H9 (cell line): ENCODE measurements at regions not wholly inside any gene's neighbourhood (a gene's known extent, or its start where the extent isn't known, plus 50 kb on each side); places are given as distances from the start of the nearest gene placed in this dataset.

Source experiments
- DNase-seq: peaks from one replicate; pipeline ENCODE4 v3.0.0-alpha.2; 2017
- H2AFZ ChIP-seq: one replicate; pipeline ENCODE4 v1.6.1; 2013; ENCODE audit warnings: mild to moderate bottlenecking, low read length, control low read depth, moderate library complexity
- H2AK5ac ChIP-seq: 2 replicates; pipeline ENCODE4 v1.6.1; 2013; ENCODE audit warnings: low read length, control low read depth, mixed read lengths; ENCODE audit not compliant: insufficient read length
- H2BK120ac ChIP-seq: one replicate; pipeline ENCODE4 v1.6.1; 2013; ENCODE audit warnings: low read depth, mild to moderate bottlenecking, low read length, control low read depth, inconsistent platforms; ENCODE audit not compliant: poor library complexity, severe bottlenecking
- H2BK12ac ChIP-seq: 2 replicates; pipeline ENCODE4 v1.6.1; 2013; ENCODE audit warnings: low read length, control low read depth, mixed read lengths, low read depth; ENCODE audit not compliant: insufficient read length
- H2BK15ac ChIP-seq: 2 replicates; pipeline ENCODE4 v1.6.1; 2013; ENCODE audit warnings: low read depth, low read length, control low read depth
- H2BK20ac ChIP-seq: one replicate; pipeline ENCODE4 v1.6.1; 2013; ENCODE audit warnings: low read depth, mild to moderate bottlenecking, low read length, control low read depth, inconsistent platforms; ENCODE audit not compliant: poor library complexity, severe bottlenecking
- H2BK5ac ChIP-seq: 2 replicates; pipeline ENCODE4 v1.6.1; 2013; ENCODE audit warnings: low read length, control low read depth, mixed read lengths; ENCODE audit not compliant: insufficient read length
- H3K14ac ChIP-seq: 2 replicates; pipeline ENCODE4 v1.6.1; 2013; ENCODE audit warnings: low read length, control low read depth; ENCODE audit not compliant: insufficient read depth
- H3K18ac ChIP-seq: 2 replicates; pipeline ENCODE4 v1.6.1; 2013; ENCODE audit warnings: low read depth, mild to moderate bottlenecking, mixed read lengths, low read length, control low read depth; ENCODE audit not compliant: insufficient read length
- H3K23ac ChIP-seq: 2 replicates; pipeline ENCODE4 v1.6.1; 2013; ENCODE audit warnings: low read length, control low read depth, mixed read lengths, low read depth; ENCODE audit not compliant: insufficient read length
- H3K23me2 ChIP-seq: 2 replicates; pipeline ENCODE4 v1.6.1; 2013; ENCODE audit warnings: low read depth, mild to moderate bottlenecking, mixed read lengths, low read length, control low read depth; ENCODE audit not compliant: insufficient read length, poor library complexity, severe bottlenecking
- H3K27ac ChIP-seq: 2 replicates; pipeline ENCODE4 v1.5.1; 2013; ENCODE audit warnings: low read length, control low read depth, mixed read lengths, low read depth; ENCODE audit not compliant: insufficient read length
- H3K27me3 ChIP-seq: 2 replicates; pipeline ENCODE4 v1.6.1; 2013; ENCODE audit warnings: low read length, control low read depth, inconsistent platforms; ENCODE audit not compliant: insufficient read depth
- H3K4ac ChIP-seq: 2 replicates; pipeline ENCODE4 v1.6.1; 2013; ENCODE audit warnings: low read depth, mild to moderate bottlenecking, control low read depth, inconsistent platforms, low read length, moderate library complexity
- H3K4me1 ChIP-seq: 2 replicates; pipeline ENCODE4 v1.6.1; 2013; ENCODE audit warnings: low read length, control low read depth, inconsistent platforms; ENCODE audit not compliant: insufficient read depth
- H3K4me2 ChIP-seq: 2 replicates; pipeline ENCODE4 v1.6.1; 2013; ENCODE audit warnings: low read length, control low read depth, mixed read lengths; ENCODE audit not compliant: insufficient read length, insufficient read depth
- H3K56ac ChIP-seq: 2 replicates; pipeline ENCODE4 v1.6.1; 2013; ENCODE audit warnings: low read depth, mild to moderate bottlenecking, mixed read lengths, low read length, control low read depth; ENCODE audit not compliant: insufficient read length
- H3K79me1 ChIP-seq: 2 replicates; pipeline ENCODE4 v1.6.1; 2013; ENCODE audit warnings: low read depth, mild to moderate bottlenecking, moderate library complexity, low read length, control low read depth, inconsistent platforms; ENCODE audit not compliant: insufficient read depth, poor library complexity, severe bottlenecking
- H3K79me2 ChIP-seq: 2 replicates; pipeline ENCODE4 v1.6.1; 2013; ENCODE audit warnings: low read length, control low read depth, inconsistent platforms; ENCODE audit not compliant: insufficient read depth
- H3K9ac ChIP-seq: 2 replicates; pipeline ENCODE4 v1.6.1; 2013; ENCODE audit warnings: low read length, control low read depth, mixed read lengths; ENCODE audit not compliant: insufficient read length; ENCODE audit errors: extremely low read depth
- H3K9me3 ChIP-seq: one replicate; pipeline ENCODE4 v1.6.1; 2013; ENCODE audit warnings: low read depth, low read length, inconsistent platforms; ENCODE audit not compliant: control insufficient read depth
- H3T11ph ChIP-seq: one replicate; pipeline ENCODE4 v1.6.1; 2013; ENCODE audit warnings: mild to moderate bottlenecking, low read length, control low read depth, inconsistent platforms
- H4K20me1 ChIP-seq: one replicate; pipeline ENCODE4 v1.6.1; 2013; ENCODE audit not compliant: control insufficient read depth, insufficient read length, insufficient read depth
- H4K5ac ChIP-seq: 2 replicates; pipeline ENCODE4 v1.6.1; 2013; ENCODE audit warnings: low read depth, mild to moderate bottlenecking, mixed read lengths, low read length, control low read depth; ENCODE audit not compliant: insufficient read length
- H4K8ac ChIP-seq: replicated peaks from 2 replicates; pipeline ENCODE4 v1.6.1; 2013; ENCODE audit warnings: low read length, control low read depth, mixed read lengths, low read depth; ENCODE audit not compliant: insufficient read length
- H4K91ac ChIP-seq: 2 replicates; pipeline ENCODE4 v1.6.1; 2013; ENCODE audit warnings: low read depth, mild to moderate bottlenecking, moderate library complexity, mixed read lengths, low read length, control low read depth; ENCODE audit not compliant: insufficient read length
- H3K27ac Mint-ChIP-seq, 3 experiments: 2 replicates in 2 of 3; 3 replicates in 1 of 3; pipeline ENCODE4 v1.8.0; 2020 to 2021; ENCODE audit warnings: mixed read lengths in 3 of 3, mild to moderate bottlenecking in 1 of 3, moderate library complexity in 1 of 3
- H3K27me3 Mint-ChIP-seq: 2 replicates; pipeline ENCODE4 v1.8.0; 2021; ENCODE audit warnings: low read depth, mild to moderate bottlenecking, moderate library complexity, mixed read lengths
- H3K36me3 Mint-ChIP-seq, 3 experiments: 2 replicates in 2 of 3; 3 replicates in 1 of 3; pipeline ENCODE4 v1.8.0; 2020 to 2021; ENCODE audit warnings: low read depth in 3 of 3, mixed read lengths in 3 of 3; ENCODE audit not compliant: insufficient read depth in 1 of 3
- H3K4me1 Mint-ChIP-seq, 2 experiments: 2 replicates each; pipeline ENCODE4 v1.8.0; 2020; ENCODE audit warnings: mixed read lengths in 2 of 2
- H3K4me3 Mint-ChIP-seq, 2 experiments: 2 replicates in 1 of 2; 3 replicates in 1 of 2; pipeline ENCODE4 v1.8.0; 2020 to 2021; ENCODE audit warnings: mild to moderate bottlenecking in 2 of 2, mixed read lengths in 2 of 2, moderate library complexity in 1 of 2
- H3K9me3 Mint-ChIP-seq, 2 experiments: 2 replicates in 1 of 2; 3 replicates in 1 of 2; pipeline ENCODE4 v1.8.0; 2020; ENCODE audit warnings: mild to moderate bottlenecking in 2 of 2, mixed read lengths in 2 of 2, moderate library complexity in 1 of 2
- CTCF ChIP-seq: fragments of 200-600 bp; sonication (generic); conservative IDR thresholded peaks from 3 replicates; pipeline ENCODE4 v1.8.0; 2021; ENCODE audit warnings: antibody characterized with exemption, mild to moderate bottlenecking
- WGBS: extraction: QIAGEN DNeasy Blood & Tissue Kit; methylation state at CpG from one replicate; pipeline ENCODE4 v1.1.7; 2013; ENCODE audit warnings: missing lambda C conversion rate, low lambda C conversion rate, mixed read lengths; ENCODE audit not compliant: insufficient read length; ENCODE audit errors: extremely low coverage; 5-methylcytosine and 5-hydroxymethylcytosine counted together

- Histone ChIP-seq H2BK20ac (no peak overlapping the region), H2BK12ac (no peak overlapping the region), H4K20me1 (no peaks in the 10 kb centered on the region), H3K23ac (no peak overlapping the region), H3K27ac (no peak overlapping the region), H3K9ac (no peak overlapping the region), H2BK15ac (no peak overlapping the region), H2BK5ac (no peak overlapping the region), H3T11ph (no peak overlapping the region), H3K18ac (no peak overlapping the region), H3K79me2 (no peaks in the 10 kb centered on the region), H2AFZ (no peak overlapping the region), H2AK5ac (no peak overlapping the region), H3K4me1 (0 out of 2 replicates have a peak, but pooled peaks cover 3% of the 10 kb centered on the region), H3K56ac (no peak overlapping the region), H3K4me2 (no peak overlapping the region), H4K8ac (no peak overlapping the region), H3K4ac (no peak overlapping the region), H3K23me2 (no peaks in the 10 kb centered on the region), H4K91ac (no peak overlapping the region), H3K27me3 (no peaks in the 10 kb centered on the region), H4K5ac (no peak overlapping the region), H3K9me3 (no peaks in the 10 kb centered on the region), H3K14ac (no peak overlapping the region), H2BK120ac (no peak overlapping the region), H3K79me1 (no peaks in the 10 kb centered on the region)
- no peaks in the 10 kb centered on the region for H3K9me3 Mint-ChIP-seq
- no peaks in the 10 kb centered on the region for H3K36me3 Mint-ChIP-seq
- no peak overlapping the region for H3K27ac Mint-ChIP-seq
- H3K27me3 Mint-ChIP-seq, result peaks cover 20% of the 10 kb centered on the region
- no CpG with 5 or more reads among the region's 1 CpG for WGBS
- H3K4me3 Mint-ChIP-seq, result no peak overlapping the region
- H3K4me1 Mint-ChIP-seq, result peaks cover 6% of the 10 kb centered on the region in 2 experiments
- DNase-seq, result no peak
- no peak for TF ChIP-seq CTCF
These were observed 225.0 kb upstream of the KIRREL3 start for GRCh38 chr11:127225619-127226018.
